DMS79 treated with DMSO at 0.1 percent for 48 hours (cell line): ENCODE measurements at regions not wholly inside any gene's neighbourhood (a gene's known extent, or its start where the extent isn't known, plus 50 kb on each side); places are given as distances from the start of the nearest gene placed in this dataset.
"Not testable (repeated sequence)": the region's sequence is repeated elsewhere in the genome, so short reads cannot be mapped to it uniquely, and the experiment has no call there.

ENCODE experiments used
- DNase-seq: peaks from one replicate; lab custom pipeline; 2025; lab: John Stamatoyannopoulos, UW

GRCh38 chr6:144536079-144536478 lies 250.9 kb downstream of the UTRN start:
- DNase-seq: no peak

- DNase-seq: no peak
Measured at GRCh38 chr6:144543006-144543871, 258.1 kb downstream of the UTRN start.

GRCh38 chr6:144544266-144544830 lies 259.2 kb downstream of the UTRN start:
- no peak for DNase-seq

GRCh38 chr6:144546807-144547206 lies 261.7 kb downstream of the UTRN start:
- DNase-seq: no peak

GRCh38 chr6:144547409-144547808 lies 262.3 kb downstream of the UTRN start:
- DNase-seq: no peak

- no peak for DNase-seq
Measured at GRCh38 chr6:144548536-144548935, 263.4 kb downstream of the UTRN start.

GRCh38 chr6:144549837-144550747 lies 265.0 kb downstream of the UTRN start:
- DNase-seq: no peak

GRCh38 chr6:144551339-144551738 lies 266.2 kb downstream of the UTRN start:
- no peak for DNase-seq

- DNase-seq: no peak
Measured at GRCh38 chr6:144555066-144555465, 269.9 kb downstream of the UTRN start.

- DNase-seq: no peak
Measured at GRCh38 chr6:144559865-144560593, 274.9 kb downstream of the UTRN start.

GRCh38 chr6:144561455-144562043 lies 276.4 kb downstream of the UTRN start:
- no peak for DNase-seq

GRCh38 chr6:144564202-144564601 lies 279.1 kb downstream of the UTRN start:
- DNase-seq: no peak

GRCh38 chr6:144566868-144567615 lies 281.9 kb downstream of the UTRN start:
- no peak for DNase-seq

- DNase-seq: no peak
Measured at GRCh38 chr6:144568241-144568640, 283.1 kb downstream of the UTRN start.

GRCh38 chr6:144572541-144572940 lies 287.4 kb downstream of the UTRN start:
- DNase-seq: not testable (repeated sequence)

GRCh38 chr6:144574796-144575195 lies 289.7 kb downstream of the UTRN start:
- no peak for DNase-seq

GRCh38 chr6:144575327-144575726 lies 290.2 kb downstream of the UTRN start:
- DNase-seq: no peak

GRCh38 chr6:144576871-144577270 lies 291.7 kb downstream of the UTRN start:
- DNase-seq: no peak

- no peak for DNase-seq
Measured at GRCh38 chr6:144578385-144579350, 293.5 kb downstream of the UTRN start.

GRCh38 chr6:144580039-144580438 lies 294.9 kb downstream of the UTRN start:
- no peak for DNase-seq
